DND-41 (cell line): ENCODE measurements at regions not wholly inside any gene's neighbourhood (a gene's known extent, or its start where the extent isn't known, plus 50 kb on each side); places are given as distances from the start of the nearest gene placed in this dataset.

Experiments used
- ATAC-seq: fragments of 200-7000 bp; cut with Tn5 transposase; 3 replicates; pipeline ENCODE4 v1.9.1; 2021; ENCODE audit warnings: low read depth; ENCODE audit not compliant: insufficient read depth
- DNase-seq: peaks from one replicate; pipeline ENCODE4 v3.0.0-alpha.2; 2020
- H2AFZ ChIP-seq: 2 replicates; pipeline ENCODE4 v1.6.0; 2012; ENCODE audit warnings: low read depth, low read length
- H3K27ac ChIP-seq: 2 replicates; pipeline ENCODE4 v1.5.1; 2012; ENCODE audit warnings: low read length, inconsistent platforms
- H3K27me3 ChIP-seq: fragments of 200-600 bp; sonication (generic); 2 replicates; pipeline ENCODE4 v1.6.0; 2012; ENCODE audit warnings: low read length, mild to moderate bottlenecking, inconsistent platforms; ENCODE audit not compliant: insufficient read depth, poor library complexity
- H3K36me3 ChIP-seq: 2 replicates; pipeline ENCODE4 v1.5.1; 2012; ENCODE audit warnings: low read length, inconsistent platforms; ENCODE audit not compliant: insufficient read depth
- H3K4me1 ChIP-seq: 2 replicates; pipeline ENCODE4 v1.5.1; 2012; ENCODE audit warnings: mild to moderate bottlenecking, low read length; ENCODE audit not compliant: insufficient read depth
- H3K4me2 ChIP-seq: 2 replicates; pipeline ENCODE4 v1.6.0; 2012; ENCODE audit warnings: mild to moderate bottlenecking, moderate library complexity, low read length, inconsistent platforms; ENCODE audit not compliant: insufficient read depth
- H3K4me3 ChIP-seq, 2 experiments: fragments of 200-600 bp in 1 of 2; shearing (Covaris generic) in 1 of 2; 2 replicates each; pipeline ENCODE4 v1.5.1; 2012 to 2016; ENCODE audit warnings: inconsistent platforms in 2 of 2, low read length in 2 of 2, mild to moderate bottlenecking in 2 of 2, low read depth in 1 of 2, moderate library complexity in 1 of 2
- H3K79me2 ChIP-seq: 2 replicates; pipeline ENCODE4 v1.6.0; 2012; ENCODE audit warnings: low read length, inconsistent platforms; ENCODE audit not compliant: insufficient read depth
- H3K9ac ChIP-seq: 2 replicates; pipeline ENCODE4 v1.6.0; 2012; ENCODE audit warnings: low read depth, mild to moderate bottlenecking, inconsistent platforms, low read length, moderate library complexity
- H3K9me3 ChIP-seq: 2 replicates; pipeline ENCODE4 v1.5.1; 2012; ENCODE audit warnings: low read length, moderate library complexity, mild to moderate bottlenecking, inconsistent platforms; ENCODE audit not compliant: insufficient read depth, severe bottlenecking
- H4K20me1 ChIP-seq: 2 replicates; pipeline ENCODE4 v1.6.0; 2012; ENCODE audit warnings: low read length; ENCODE audit not compliant: insufficient read depth
- CTCF ChIP-seq: IDR thresholded peaks from 2 replicates; pipeline ENCODE4 v1.5.1; 2012; ENCODE audit warnings: borderline replicate concordance, low read length, moderate library complexity, mild to moderate bottlenecking; ENCODE audit not compliant: poor library complexity, severe bottlenecking; ENCODE audit errors: extremely low read depth
- EZH2 ChIP-seq: IDR thresholded peaks from 3 replicates; pipeline ENCODE4 v1.6.1; 2012; ENCODE audit warnings: borderline replicate concordance, low read depth, mild to moderate bottlenecking, moderate library complexity, low read length, inconsistent platforms; ENCODE audit not compliant: severe bottlenecking

GRCh38 chr15:70461992-70462391 is 301.4 kb downstream of the UACA start:
- no peak overlapping the region for H3K9ac ChIP-seq
- H3K27ac ChIP-seq: no peak overlapping the region
- H3K36me3 ChIP-seq: no peaks in the 10 kb centered on the region
- no peak for ATAC-seq
- TF ChIP-seq EZH2: no peak
- no peak for TF ChIP-seq CTCF
- H3K4me1 ChIP-seq: peaks cover 24% of the 10 kb centered on the region
- no peaks in the 10 kb centered on the region for H3K9me3 ChIP-seq
- no peak overlapping the region for H2AFZ ChIP-seq
- no peak overlapping the region for H3K4me3 ChIP-seq
- no peak for DNase-seq
- H3K79me2 ChIP-seq: no peaks in the 10 kb centered on the region
- H4K20me1 ChIP-seq: no peaks in the 10 kb centered on the region
- H3K4me2 ChIP-seq: no peak overlapping the region
- H3K27me3 ChIP-seq: peaks cover 2% of the 10 kb centered on the region

GRCh38 chr15:70461017-70461416 is 302.3 kb downstream of the UACA start:
- no peak overlapping the region for H3K4me3 ChIP-seq
- no peak for TF ChIP-seq CTCF
- TF ChIP-seq EZH2: no peak
- H4K20me1 ChIP-seq: no peaks in the 10 kb centered on the region
- peaks cover 18% of the 10 kb centered on the region for H3K4me1 ChIP-seq
- no peak overlapping the region for H3K9ac ChIP-seq
- no peak overlapping the region for H3K4me2 ChIP-seq
- H3K36me3 ChIP-seq: no peaks in the 10 kb centered on the region
- no peak overlapping the region for H2AFZ ChIP-seq
- ATAC-seq: no peak
- no peaks in the 10 kb centered on the region for H3K79me2 ChIP-seq
- H3K27me3 ChIP-seq: no peaks in the 10 kb centered on the region
- DNase-seq: no peak
- H3K27ac ChIP-seq: no peak overlapping the region
- H3K9me3 ChIP-seq: no peaks in the 10 kb centered on the region

DNA sequence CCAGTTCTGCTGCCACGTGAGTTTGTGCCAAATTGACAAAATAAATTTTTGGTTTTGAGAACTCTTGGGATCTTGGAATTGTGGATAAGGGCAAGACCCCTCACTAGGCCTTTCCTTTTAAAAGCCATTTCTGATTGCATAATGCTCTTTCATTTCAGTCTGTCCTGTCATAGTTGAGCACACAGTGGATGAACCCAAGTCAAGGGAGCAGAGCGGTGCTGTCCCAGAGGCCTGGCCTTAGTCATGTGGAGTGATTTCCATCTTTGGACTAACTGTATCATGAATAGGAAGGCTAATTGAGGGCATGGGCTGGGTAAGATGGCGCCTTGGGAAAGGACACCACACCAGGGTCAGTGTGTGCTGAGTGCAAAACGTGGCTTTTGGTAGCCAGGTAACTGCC is 304.0 kb downstream of the UACA start:
- Histone ChIP-seq H3K27ac (no peak overlapping the region), H4K20me1 (no peaks in the 10 kb centered on the region), H3K9ac (no peak overlapping the region), H3K4me1 (peaks cover 18% of the 10 kb centered on the region), H3K4me2 (no peak overlapping the region), H3K9me3 (no peaks in the 10 kb centered on the region), H3K27me3 (no peaks in the 10 kb centered on the region), H2AFZ (no peak overlapping the region), H3K4me3 (no peak overlapping the region), H3K36me3 (no peaks in the 10 kb centered on the region), H3K79me2 (no peaks in the 10 kb centered on the region)
- ATAC-seq (no peak), DNase-seq (no peak)
- no peak for TF ChIP-seq EZH2
- TF ChIP-seq CTCF: no peak

DNA sequence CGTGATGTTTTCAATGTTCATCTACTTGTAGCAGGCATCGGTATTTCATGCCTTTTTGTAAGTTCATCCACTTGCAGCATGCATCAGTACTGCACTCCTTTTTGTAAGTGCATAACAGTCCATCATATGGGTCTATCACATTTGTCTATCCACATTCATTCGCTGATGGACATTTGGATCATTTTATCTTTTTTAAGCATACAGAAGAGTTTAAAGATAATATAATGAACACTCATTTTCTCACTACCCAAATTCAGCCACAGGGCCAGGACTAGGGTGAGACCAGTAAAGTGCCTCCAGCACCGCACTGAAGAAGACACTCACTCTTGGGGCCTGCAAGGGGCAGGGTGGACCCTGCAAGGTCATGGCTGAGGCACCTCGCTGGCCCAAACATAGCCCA is 309.6 kb downstream of the UACA start:
- Histone ChIP-seq H3K27me3 (no peaks in the 10 kb centered on the region), H4K20me1 (no peaks in the 10 kb centered on the region), H3K4me2 (no peak overlapping the region), H3K4me1 (peaks cover 55% of the 10 kb centered on the region), H3K9ac (no peak overlapping the region), H3K27ac (no peak overlapping the region), H2AFZ (no peak overlapping the region), H3K79me2 (no peaks in the 10 kb centered on the region), H3K4me3 (no peak overlapping the region), H3K9me3 (no peaks in the 10 kb centered on the region), H3K36me3 (no peaks in the 10 kb centered on the region)
- TF ChIP-seq EZH2 (no peak), CTCF (no peak)
- DNase-seq (no peak), ATAC-seq (no peak)
